ENCODE measurements at regions not wholly inside any gene's neighbourhood (a gene's known extent, or its start where the extent isn't known, plus 50 kb on each side); places are given as distances from the start of the nearest gene placed in this dataset. TPM values are rescaled to one million over a fixed set of nuclear protein-coding genes. Genes with fewer than 3 reads are reported as not detected.

DNA sequence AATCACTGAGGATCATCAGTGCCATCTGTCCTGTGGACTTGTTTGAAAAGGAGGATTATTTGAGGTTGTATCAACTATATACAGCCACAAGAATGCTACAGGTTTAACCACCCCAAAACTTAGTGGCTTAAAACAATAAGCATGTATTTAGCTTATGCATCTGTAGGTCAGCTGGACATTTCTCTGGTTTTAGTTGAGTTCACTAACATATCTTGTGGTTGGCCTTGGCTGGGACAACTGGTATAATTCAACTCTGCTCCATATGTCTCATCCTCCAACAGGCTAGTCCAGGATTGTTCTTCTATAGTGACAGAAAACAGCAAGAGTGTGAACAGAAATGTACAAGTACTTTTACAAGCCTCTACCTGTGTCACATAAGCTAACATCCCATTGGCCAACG, 49.9 kb upstream of the SOX6 start:
- TF ChIP-seq, protein P1, sequence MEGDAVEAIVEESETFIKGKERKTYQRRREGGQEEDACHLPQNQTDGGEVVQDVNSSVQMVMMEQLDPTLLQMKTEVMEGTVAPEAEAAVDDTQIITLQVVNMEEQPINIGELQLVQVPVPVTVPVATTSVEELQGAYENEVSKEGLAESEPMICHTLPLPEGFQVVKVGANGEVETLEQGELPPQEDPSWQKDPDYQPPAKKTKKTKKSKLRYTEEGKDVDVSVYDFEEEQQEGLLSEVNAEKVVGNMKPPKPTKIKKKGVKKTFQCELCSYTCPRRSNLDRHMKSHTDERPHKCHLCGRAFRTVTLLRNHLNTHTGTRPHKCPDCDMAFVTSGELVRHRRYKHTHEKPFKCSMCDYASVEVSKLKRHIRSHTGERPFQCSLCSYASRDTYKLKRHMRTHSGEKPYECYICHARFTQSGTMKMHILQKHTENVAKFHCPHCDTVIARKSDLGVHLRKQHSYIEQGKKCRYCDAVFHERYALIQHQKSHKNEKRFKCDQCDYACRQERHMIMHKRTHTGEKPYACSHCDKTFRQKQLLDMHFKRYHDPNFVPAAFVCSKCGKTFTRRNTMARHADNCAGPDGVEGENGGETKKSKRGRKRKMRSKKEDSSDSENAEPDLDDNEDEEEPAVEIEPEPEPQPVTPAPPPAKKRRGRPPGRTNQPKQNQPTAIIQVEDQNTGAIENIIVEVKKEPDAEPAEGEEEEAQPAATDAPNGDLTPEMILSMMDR (IDR thresholded peaks at IDR 0.05), result no peak
- TF ChIP-seq POLR2A (IDR thresholded peaks at IDR 0.05) (no peak), EP300 (IDR thresholded peaks at IDR 0.05) (no peak)
- Histone ChIP-seq H3K27ac (peak overlapping the region in 3 of 4 donors; percentile 6 to 87 (median 85)), H3K36me3 (no peaks in the 10 kb centered on the region)

More for the DNA sequence above, 49.9 kb upstream of the SOX6 start:
- H3K27me3 ChIP-seq, result no peaks in the 10 kb centered on the region
- WGBS, 2 donors, result 94 to 97% methylated on average over 1 of the region's 1 CpG
- H3K4me1 ChIP-seq, result peaks cover 0 to 21% (median 2%) of the 10 kb centered on the region in 4 donors
- H3K4me3 ChIP-seq, result no peak overlapping the region
- no peak for DNase-seq (ENCODE audit: low spot score in 2 of 2)
- H3K9me3 ChIP-seq, result no peaks in the 10 kb centered on the region

Small RNA genes lying in the stretch of these regions (small RNA-seq; reads per million reads assigned to genes)
- gene RN7SL188P, result not detected

Measured in tibial nerve (tissue), 4 donors.